ENCODE measurements at regions not wholly inside any gene's neighbourhood (a gene's known extent, or its start where the extent isn't known, plus 50 kb on each side); places are given as distances from the start of the nearest gene placed in this dataset.

DNA sequence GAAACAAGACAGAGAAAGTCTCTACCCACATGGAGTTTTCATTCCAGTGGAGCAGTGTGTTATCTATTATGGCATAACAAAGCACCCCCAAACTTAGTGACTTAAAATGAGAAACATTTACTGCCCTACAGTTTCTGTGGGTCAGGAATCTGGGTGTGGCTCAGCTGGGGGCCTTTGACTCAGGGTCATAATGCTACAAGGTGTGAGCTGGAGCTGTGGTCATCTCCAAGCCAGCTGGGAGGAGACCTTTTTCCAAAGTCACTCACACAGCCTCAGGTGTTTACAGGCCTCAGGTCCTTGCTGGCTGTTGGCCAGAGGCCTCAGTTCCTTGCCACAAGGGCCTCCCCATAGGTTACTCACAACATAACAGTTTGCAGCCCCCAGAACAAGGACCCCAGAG is 169.2 kb downstream of the ETAA1 start:
- TF ChIP-seq, protein P1, sequence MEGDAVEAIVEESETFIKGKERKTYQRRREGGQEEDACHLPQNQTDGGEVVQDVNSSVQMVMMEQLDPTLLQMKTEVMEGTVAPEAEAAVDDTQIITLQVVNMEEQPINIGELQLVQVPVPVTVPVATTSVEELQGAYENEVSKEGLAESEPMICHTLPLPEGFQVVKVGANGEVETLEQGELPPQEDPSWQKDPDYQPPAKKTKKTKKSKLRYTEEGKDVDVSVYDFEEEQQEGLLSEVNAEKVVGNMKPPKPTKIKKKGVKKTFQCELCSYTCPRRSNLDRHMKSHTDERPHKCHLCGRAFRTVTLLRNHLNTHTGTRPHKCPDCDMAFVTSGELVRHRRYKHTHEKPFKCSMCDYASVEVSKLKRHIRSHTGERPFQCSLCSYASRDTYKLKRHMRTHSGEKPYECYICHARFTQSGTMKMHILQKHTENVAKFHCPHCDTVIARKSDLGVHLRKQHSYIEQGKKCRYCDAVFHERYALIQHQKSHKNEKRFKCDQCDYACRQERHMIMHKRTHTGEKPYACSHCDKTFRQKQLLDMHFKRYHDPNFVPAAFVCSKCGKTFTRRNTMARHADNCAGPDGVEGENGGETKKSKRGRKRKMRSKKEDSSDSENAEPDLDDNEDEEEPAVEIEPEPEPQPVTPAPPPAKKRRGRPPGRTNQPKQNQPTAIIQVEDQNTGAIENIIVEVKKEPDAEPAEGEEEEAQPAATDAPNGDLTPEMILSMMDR (conservative IDR thresholded peaks at IDR 0.05; ENCODE audit: low read depth, low read length) = no peak
- DNase-seq (ENCODE audit: low read depth) = no peak
- no peak overlapping the region for H3K4me3 ChIP-seq (ENCODE audit: low read depth, low read length)

DNA sequence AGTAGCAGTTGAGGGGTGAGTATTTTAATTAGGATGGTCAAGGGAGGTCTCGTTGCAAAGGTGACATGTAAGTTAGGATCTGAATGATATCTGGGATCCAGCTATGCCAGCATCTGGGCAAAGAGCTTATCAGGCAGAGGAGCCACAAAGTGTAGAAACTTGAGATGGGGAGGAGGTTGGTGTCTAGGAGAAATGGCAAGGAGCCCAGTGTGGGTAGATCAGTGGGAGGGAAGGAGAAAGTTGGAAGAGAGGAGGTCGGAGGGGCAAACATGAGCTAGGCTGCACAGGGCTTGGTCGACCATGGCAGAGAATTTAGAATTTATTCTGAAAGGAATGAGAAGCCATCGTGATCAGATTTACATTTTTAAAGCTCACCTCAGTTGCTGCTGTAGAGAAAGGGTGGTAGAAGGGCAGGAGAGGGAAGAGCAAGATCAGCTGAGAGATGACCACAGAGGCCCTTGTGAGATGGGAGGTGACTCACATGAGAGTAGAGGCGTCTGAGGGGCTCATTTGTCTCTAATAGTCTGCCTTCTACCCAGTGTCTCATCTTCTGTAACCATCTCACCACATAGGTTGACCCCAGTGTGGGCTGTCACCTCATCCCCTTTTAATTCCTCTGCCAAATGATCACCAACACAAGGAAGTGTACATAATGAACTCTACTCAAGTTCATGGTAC is 170.0 kb downstream of the ETAA1 start:
- DNase-seq (ENCODE audit: low read depth) = no peak
- no peak overlapping the region for H3K4me3 ChIP-seq (ENCODE audit: low read depth, low read length)
- TF ChIP-seq, protein P1 (conservative IDR thresholded peaks at IDR 0.05; ENCODE audit: low read depth, low read length) = no peak

DNA sequence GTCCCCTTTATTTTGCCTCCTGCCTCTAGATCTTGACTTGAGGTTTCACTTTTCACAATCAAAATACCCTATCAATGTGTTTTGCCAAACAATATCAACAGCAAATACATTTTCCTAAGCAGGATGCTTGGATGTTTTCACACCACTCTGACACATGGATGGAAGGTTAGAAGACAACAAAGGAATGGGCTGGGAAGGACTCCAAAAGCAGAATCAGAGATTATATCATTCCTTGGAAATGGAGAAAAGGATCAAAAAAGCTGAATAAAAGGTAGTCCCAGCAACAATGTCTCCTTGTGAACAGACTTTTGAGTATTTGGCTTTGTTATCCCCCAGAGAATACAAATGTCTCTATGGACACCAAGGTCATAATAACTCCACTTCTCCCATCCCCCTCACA is 170.8 kb downstream of the ETAA1 start:
- TF ChIP-seq, protein P1 (conservative IDR thresholded peaks at IDR 0.05; ENCODE audit: low read depth, low read length) = no peak
- no peak overlapping the region for H3K4me3 ChIP-seq (ENCODE audit: low read depth, low read length)
- no peak for DNase-seq (ENCODE audit: low read depth)

DNA sequence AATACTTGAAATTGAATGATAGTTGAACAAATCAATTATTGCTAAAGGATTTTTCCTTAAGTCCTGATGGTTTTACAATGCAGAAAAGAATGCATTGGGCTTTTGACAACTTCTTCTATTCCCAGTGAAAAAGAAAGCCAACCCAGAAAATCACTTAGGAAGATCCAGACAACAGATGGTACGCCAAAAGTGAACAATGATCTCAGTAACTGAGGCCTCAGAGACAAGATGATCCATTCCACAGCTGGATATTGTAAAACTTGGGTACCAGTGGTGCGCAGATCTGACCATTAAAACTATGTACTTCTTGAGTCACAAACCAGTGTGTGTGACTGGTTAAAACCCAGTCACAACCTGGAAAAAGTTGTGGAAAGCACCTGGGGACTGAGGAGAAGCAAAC is 173.5 kb downstream of the ETAA1 start:
- no peak for DNase-seq (ENCODE audit: low read depth)
- H3K4me3 ChIP-seq (ENCODE audit: low read depth, low read length) = no peak overlapping the region
- TF ChIP-seq, protein P1 (conservative IDR thresholded peaks at IDR 0.05; ENCODE audit: low read depth, low read length) = no peak

DNA sequence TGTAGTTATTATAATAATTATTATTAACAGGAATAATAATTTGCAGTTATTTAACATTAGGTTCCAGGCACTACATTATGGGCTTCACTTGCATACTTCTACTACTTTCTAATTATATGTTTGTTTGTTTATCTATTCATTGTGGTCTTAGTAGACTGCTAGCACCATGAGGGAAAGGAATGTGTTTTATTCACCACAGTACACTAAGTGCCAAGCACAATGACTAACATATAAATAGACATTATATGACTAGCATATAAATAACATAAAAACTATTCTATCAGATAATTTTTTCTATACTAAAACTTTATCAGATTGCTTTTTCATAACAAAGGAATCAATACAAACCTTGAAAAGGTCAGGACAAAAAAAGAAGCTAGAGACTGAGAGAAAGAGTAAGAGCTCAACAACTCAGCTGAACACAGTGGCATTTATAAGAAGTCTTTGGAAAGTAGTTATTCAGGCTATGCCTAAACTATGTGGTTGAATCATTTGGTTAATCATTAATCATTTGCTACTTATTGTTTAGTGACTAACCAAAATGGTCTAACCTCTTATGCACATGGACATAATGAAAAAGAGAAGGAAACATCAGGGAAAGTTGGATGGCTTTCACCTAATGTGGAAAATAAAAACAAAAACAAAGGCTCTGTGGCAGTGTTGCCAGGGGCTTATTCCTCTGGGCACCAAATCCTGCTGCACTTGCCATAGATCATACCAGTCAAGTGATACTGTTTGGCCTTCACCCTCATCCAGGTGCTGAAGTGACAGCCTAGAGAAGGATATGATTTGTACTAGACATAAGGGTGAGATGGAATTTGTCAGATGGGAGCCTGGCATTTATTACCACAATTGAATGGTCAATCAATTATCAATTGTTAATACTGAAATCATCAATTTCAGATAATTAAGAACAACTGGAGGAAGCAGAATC is 174.9 kb downstream of the ETAA1 start:
- TF ChIP-seq, protein P1 (conservative IDR thresholded peaks at IDR 0.05; ENCODE audit: low read depth, low read length) = no peak
- no peak overlapping the region for H3K4me3 ChIP-seq (ENCODE audit: low read depth, low read length)
- DNase-seq (ENCODE audit: low read depth) = peak; percentile 94

DNA sequence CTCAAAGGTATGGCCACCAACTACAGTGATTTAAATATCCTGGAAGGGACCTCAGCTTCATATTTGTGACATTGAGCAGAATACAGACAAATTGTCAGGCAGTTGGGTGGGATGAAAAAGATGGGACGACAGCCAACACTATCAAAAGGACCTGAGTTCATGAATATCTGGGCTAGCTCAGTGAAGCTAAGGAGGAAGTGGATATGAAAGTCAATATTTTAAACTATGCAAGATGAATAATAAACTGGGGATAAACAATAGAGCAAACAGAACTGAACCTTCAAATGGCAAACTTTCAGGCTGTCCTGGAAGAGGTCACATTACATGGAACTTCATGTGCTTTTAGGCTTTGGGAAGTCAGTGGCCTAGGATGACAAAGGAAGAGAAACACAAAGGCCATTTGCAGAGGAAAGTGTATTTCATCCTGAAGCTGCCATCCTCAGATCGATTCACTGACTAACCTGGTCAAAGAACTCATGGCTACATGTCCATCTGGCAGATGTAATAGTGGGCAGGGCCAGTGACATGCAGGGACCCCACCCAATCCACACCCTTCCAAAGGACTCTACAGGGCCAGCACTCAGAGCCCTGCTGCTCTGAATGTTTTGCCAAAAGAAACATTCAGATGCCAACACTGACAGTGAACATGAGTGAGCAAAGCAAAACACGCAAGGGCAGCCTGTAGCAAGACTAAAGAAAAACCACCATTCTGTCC is 175.7 kb downstream of the ETAA1 start:
- TF ChIP-seq, protein P1 (conservative IDR thresholded peaks at IDR 0.05; ENCODE audit: low read depth, low read length) = no peak
- DNase-seq (ENCODE audit: low read depth) = no peak
- H3K4me3 ChIP-seq (ENCODE audit: low read depth, low read length) = no peak overlapping the region
